HG03432 (cell line): ENCODE measurements at regions not wholly inside any gene's neighbourhood (a gene's known extent, or its start where the extent isn't known, plus 50 kb on each side); places are given as distances from the start of the nearest gene placed in this dataset.
A peak's percentile ranks its signal among the peaks of the same experiment; 100 is the strongest.

Source experiments
- ATAC-seq: cut with Tn5 transposase; IDR thresholded peaks from one replicate; pipeline ENCODE4 v1.9.1; 2021; ENCODE audit warnings: mild to moderate bottlenecking, moderate library complexity; ENCODE audit not compliant: unreplicated experiment

GRCh38 chr2:161090411-161090810 lies 69.8 kb upstream of the TANK start:
- ATAC-seq: peak; percentile 53

DNA sequence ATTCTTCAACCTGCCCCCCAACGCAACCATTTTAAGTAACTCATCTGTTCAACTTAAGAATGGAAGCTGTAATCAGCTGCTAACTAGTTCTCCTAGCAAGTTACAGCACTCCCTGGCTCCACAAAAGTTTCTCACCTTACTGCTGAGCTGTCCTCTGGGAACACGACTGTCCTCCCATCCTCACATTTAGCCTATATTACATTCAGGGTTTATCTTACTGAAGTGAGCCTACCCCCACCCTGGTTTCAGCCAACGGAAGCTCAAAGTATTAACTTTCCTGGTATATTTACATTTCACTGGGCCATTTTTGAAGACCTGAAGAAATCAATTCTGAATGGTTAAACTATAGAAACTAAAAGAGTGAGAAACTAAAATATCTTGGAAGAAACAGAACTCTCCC lies 64.9 kb upstream of the TANK start:
- ATAC-seq: no peak

DNA sequence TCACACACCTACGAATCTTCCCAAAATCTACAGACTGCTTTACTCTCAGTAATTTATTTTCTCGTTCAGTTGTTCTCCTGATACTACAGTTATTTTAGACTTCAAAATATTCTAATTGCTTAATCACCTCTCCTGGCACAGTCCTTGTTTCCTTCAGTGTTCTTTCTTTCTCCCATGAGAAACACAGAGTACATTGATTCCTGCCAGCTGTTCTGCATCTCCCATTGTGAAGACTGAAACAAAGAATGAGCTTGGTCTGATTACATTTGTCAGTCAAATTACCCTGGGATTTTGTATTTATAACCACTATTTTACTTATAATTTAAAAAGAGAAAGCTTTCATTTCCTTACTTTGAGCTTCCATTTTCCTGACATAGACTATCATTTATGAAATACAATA lies 63.9 kb upstream of the TANK start:
- ATAC-seq: no peak

DNA sequence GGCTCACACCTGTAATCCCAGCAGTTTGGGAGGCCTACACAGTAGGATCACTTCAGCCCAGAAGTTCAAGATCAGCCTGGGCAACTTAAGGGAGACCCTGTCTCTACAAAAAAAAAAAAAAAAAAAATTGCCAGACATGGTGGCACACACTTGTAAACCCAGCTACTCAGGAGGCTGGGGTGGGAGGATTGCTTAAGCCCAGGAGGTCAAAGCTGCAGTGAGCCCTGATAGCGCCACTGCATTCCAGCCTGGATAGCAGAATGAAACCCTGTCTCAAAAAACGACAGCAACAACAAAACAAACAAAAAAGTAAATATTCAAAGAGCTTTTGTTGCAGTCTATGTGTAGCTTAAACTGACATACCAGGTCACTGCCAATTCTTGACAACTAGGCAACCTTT lies 63.1 kb upstream of the TANK start:
- no peak for ATAC-seq

- no peak for ATAC-seq
Measured at GRCh38 chr2:161100211-161100895, 59.9 kb upstream of the TANK start.

DNA sequence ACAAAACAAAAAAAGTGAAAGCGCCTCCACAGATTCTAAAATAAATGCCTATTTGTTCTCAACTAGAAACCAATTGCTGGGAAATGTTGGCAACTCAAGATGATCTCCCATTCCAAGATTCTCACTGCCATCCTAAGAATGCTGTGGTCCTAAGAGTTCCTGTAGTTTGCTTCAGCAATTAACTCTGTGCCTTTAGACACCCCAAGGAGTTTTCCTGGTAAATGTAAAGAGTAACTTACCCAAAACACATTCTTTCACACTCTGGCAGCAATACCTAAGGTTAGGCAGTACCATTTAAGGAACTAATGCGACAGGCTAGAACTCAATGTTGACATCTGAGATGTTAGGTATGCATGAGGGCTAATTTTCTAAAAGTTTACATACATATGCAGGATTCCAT lies 58.8 kb upstream of the TANK start:
- ATAC-seq: no peak

GRCh38 chr2:161102770-161103450 lies 57.3 kb upstream of the TANK start:
- ATAC-seq: no peak

GRCh38 chr2:161103451-161103831 lies 56.8 kb upstream of the TANK start:
- no peak for ATAC-seq

GRCh38 chr2:161104054-161104553 lies 56.1 kb upstream of the TANK start:
- peak; percentile 95 for ATAC-seq

DNA sequence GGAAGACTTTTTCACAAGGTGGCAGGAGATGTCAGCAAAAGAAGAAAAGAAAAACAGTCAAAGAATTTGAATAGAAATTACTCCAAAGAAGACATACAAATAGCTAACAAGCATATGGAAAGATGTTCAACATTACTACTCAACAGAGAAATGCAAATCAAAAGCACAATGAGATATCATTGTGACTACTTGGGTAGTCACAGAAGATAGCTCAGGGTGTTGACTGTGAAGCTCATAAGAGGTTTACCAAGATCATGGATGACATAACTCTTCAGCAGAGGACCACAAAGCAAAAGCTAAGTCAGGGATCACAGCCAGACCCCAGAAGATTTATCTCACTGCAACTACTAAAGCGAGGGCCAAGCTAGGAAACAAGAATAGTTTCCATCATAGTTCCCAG lies 53.0 kb upstream of the TANK start:
- ATAC-seq: no peak
